HG03135 (cell line): ENCODE measurements at regions not wholly inside any gene's neighbourhood (a gene's known extent, or its start where the extent isn't known, plus 50 kb on each side); places are given as distances from the start of the nearest gene placed in this dataset.
"Not testable (repeated sequence)": the region's sequence is repeated elsewhere in the genome, so short reads cannot be mapped to it uniquely, and the experiment has no call there.

Experiments
- ATAC-seq: cut with Tn5 transposase; IDR thresholded peaks from one replicate; pipeline ENCODE4 v1.9.1; 2021; ENCODE audit warnings: mild to moderate bottlenecking, moderate library complexity; ENCODE audit not compliant: unreplicated experiment

GRCh38 chr11:42802201-42802899 lies 509.4 kb upstream of the API5 start:
- no peak for ATAC-seq

GRCh38 chr11:42806191-42806590 lies 505.6 kb upstream of the API5 start:
- ATAC-seq = no peak

- no peak for ATAC-seq
Measured at GRCh38 chr11:42812361-42812760, 499.4 kb upstream of the API5 start.

- no peak for ATAC-seq
Measured at GRCh38 chr11:42812960-42813359, 498.8 kb upstream of the API5 start.

GRCh38 chr11:42816471-42816870 lies 495.3 kb upstream of the API5 start:
- ATAC-seq = no peak

GRCh38 chr11:42819126-42819525 lies 492.7 kb upstream of the API5 start:
- no peak for ATAC-seq

GRCh38 chr11:42822188-42822587 lies 489.6 kb upstream of the API5 start:
- ATAC-seq = not testable (repeated sequence)

GRCh38 chr11:42823546-42823945 lies 488.2 kb upstream of the API5 start:
- ATAC-seq = no peak

GRCh38 chr11:42824067-42824466 lies 487.7 kb upstream of the API5 start:
- ATAC-seq = no peak

GRCh38 chr11:42825598-42825997 lies 486.2 kb upstream of the API5 start:
- ATAC-seq = no peak

- no peak for ATAC-seq
Measured at GRCh38 chr11:42827845-42828244, 484.0 kb upstream of the API5 start.

- no peak for ATAC-seq
Measured at GRCh38 chr11:42837994-42838393, 473.8 kb upstream of the API5 start.

- no peak for ATAC-seq
Measured at GRCh38 chr11:42840176-42840829, 471.5 kb upstream of the API5 start.

GRCh38 chr11:42840860-42841259 lies 470.9 kb upstream of the API5 start:
- ATAC-seq = no peak

- no peak for ATAC-seq
Measured at GRCh38 chr11:42841556-42841955, 470.2 kb upstream of the API5 start.

- no peak for ATAC-seq
Measured at GRCh38 chr11:42849362-42849761, 462.4 kb upstream of the API5 start.

GRCh38 chr11:42857344-42857743 lies 454.5 kb upstream of the API5 start:
- no peak for ATAC-seq

- ATAC-seq = no peak
Measured at GRCh38 chr11:42870480-42870879, 441.3 kb upstream of the API5 start.

- ATAC-seq = not testable (repeated sequence)
Measured at GRCh38 chr11:42873800-42874405, 437.9 kb upstream of the API5 start.

GRCh38 chr11:42881335-42881734 lies 430.5 kb upstream of the API5 start:
- not testable (repeated sequence) for ATAC-seq

GRCh38 chr11:42890773-42891172 lies 421.0 kb upstream of the API5 start:
- ATAC-seq = no peak

- no peak for ATAC-seq
Measured at GRCh38 chr11:42901084-42901483, 410.7 kb upstream of the API5 start.
